Activated T-cell treated with anti-CD3 and anti-CD28 coated beads for 24 hours (primary cell): ENCODE measurements at regions not wholly inside any gene's neighbourhood (a gene's known extent, or its start where the extent isn't known, plus 50 kb on each side); places are given as distances from the start of the nearest gene placed in this dataset.

Experiments used
- DNase-seq: peaks from one replicate; pipeline ENCODE4 v3.0.0-alpha.2; 2020; ENCODE audit warnings: low read depth

GRCh38 chr15:98025237-98025636, 64.7 kb downstream of the ARRDC4 start:
- DNase-seq: no peak

GRCh38 chr15:98034731-98035130, 74.2 kb downstream of the ARRDC4 start:
- DNase-seq: no peak

- DNase-seq: no peak
These were observed 74.6 kb downstream of the ARRDC4 start for GRCh38 chr15:98035134-98035533.

GRCh38 chr15:98035577-98036010, 75.1 kb downstream of the ARRDC4 start:
- no peak for DNase-seq

GRCh38 chr15:98039596-98039995, 79.1 kb downstream of the ARRDC4 start:
- no peak for DNase-seq

GRCh38 chr15:98040146-98040545, 79.6 kb downstream of the ARRDC4 start:
- DNase-seq: no peak

- no peak for DNase-seq
These were observed 82.9 kb downstream of the ARRDC4 start for GRCh38 chr15:98043160-98044014.

GRCh38 chr15:98051734-98052133, 91.2 kb downstream of the ARRDC4 start:
- no peak for DNase-seq

GRCh38 chr15:98057453-98057852, 97.0 kb downstream of the ARRDC4 start:
- no peak for DNase-seq

- DNase-seq: no peak
These were observed 102.4 kb downstream of the ARRDC4 start for GRCh38 chr15:98062869-98063268.

- DNase-seq: no peak
These were observed 102.8 kb downstream of the ARRDC4 start for GRCh38 chr15:98063315-98063714.

- no peak for DNase-seq
These were observed 103.4 kb downstream of the ARRDC4 start for GRCh38 chr15:98063871-98064270.

GRCh38 chr15:98067339-98067738, 106.8 kb downstream of the ARRDC4 start:
- DNase-seq: no peak

- DNase-seq: no peak
These were observed 108.8 kb downstream of the ARRDC4 start for GRCh38 chr15:98069256-98069655.

- no peak for DNase-seq
These were observed 109.6 kb downstream of the ARRDC4 start for GRCh38 chr15:98070137-98070536.

GRCh38 chr15:98071786-98072185, 111.3 kb downstream of the ARRDC4 start:
- no peak for DNase-seq

GRCh38 chr15:98075441-98075840, 114.9 kb downstream of the ARRDC4 start:
- DNase-seq: no peak

- no peak for DNase-seq
These were observed 115.7 kb downstream of the ARRDC4 start for GRCh38 chr15:98076021-98076816.

- no peak for DNase-seq
These were observed 116.7 kb downstream of the ARRDC4 start for GRCh38 chr15:98077186-98077585.

GRCh38 chr15:98080791-98081190, 120.3 kb downstream of the ARRDC4 start:
- DNase-seq: no peak

GRCh38 chr15:98083203-98083910, 122.9 kb downstream of the ARRDC4 start:
- no peak for DNase-seq

- peak; percentile 8 for DNase-seq
These were observed 124.6 kb downstream of the ARRDC4 start for GRCh38 chr15:98085003-98085639.
